ENCODE measurements at regions not wholly inside any gene's neighbourhood (a gene's known extent, or its start where the extent isn't known, plus 50 kb on each side); places are given as distances from the start of the nearest gene placed in this dataset.

DNA sequence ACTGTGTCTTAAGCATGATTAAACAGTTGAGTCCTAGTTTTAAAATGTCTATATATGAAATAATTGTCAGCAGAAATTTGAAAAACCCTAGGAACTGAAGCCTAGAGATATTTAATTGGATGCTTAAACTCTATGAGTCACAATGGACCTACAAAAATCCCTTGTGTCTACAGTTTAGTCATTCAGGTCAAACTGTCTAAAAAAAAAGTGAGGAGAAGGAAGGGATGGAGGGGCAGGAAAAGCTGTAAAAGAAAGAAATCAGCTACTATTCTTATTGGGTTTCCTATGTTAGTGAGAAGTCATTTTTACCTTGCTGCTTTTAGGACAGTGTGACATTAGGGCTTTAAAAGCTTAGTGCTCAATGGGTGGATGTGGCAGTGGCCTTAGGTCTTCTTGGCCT lies 406.1 kb upstream of the FZD8 start:
- Histone ChIP-seq H2AFZ (ENCODE audit: low read depth, low read length) (no peak overlapping the region), H3K9me3 (replicated peaks; ENCODE audit: control insufficient read depth, insufficient read depth, low read length) (no peaks in the 10 kb centered on the region), H3K4me2 (ENCODE audit: insufficient read depth, low read length) (no peak overlapping the region), H3K27ac (ENCODE audit: insufficient read depth, low read depth, low read length) (no peak overlapping the region), H3K9ac (replicated peaks; ENCODE audit: extremely low read depth, insufficient read depth, low read length) (no peak overlapping the region), H4K20me1 (replicated peaks; ENCODE audit: control insufficient read depth, extremely low read depth, insufficient read depth, low read length) (no peaks in the 10 kb centered on the region), H3K79me2 (ENCODE audit: control insufficient read depth, insufficient read depth, low read length) (no peaks in the 10 kb centered on the region), H3K4me3 (replicated peaks in 1 of 3; ENCODE audit: insufficient read depth in 1 of 3, low read depth in 1 of 3, low read length in 3 of 3) (no peak overlapping the region), H3K36me3 (ENCODE audit: control insufficient read depth in 2 of 2, extremely low read depth in 1 of 2, insufficient read depth in 2 of 2, low read length in 2 of 2) (no peaks in the 10 kb centered on the region), H3K9me1 (replicated peaks; ENCODE audit: control insufficient read depth, extremely low read depth, insufficient read depth, low read length) (no peaks in the 10 kb centered on the region), H3K4me1 (ENCODE audit: control insufficient read depth, extremely low read depth, insufficient read depth, low read length) (no peaks in the 10 kb centered on the region), H3K27me3 (ENCODE audit: control insufficient read depth in 2 of 2, insufficient read depth in 2 of 2, low read length in 2 of 2) (peaks cover 0 to 2% of the 10 kb centered on the region in 2 experiments)
- intact Hi-C loops (cut with micrococcal nuclease) (no loop called here), dilution Hi-C loops (cut with MboI; ENCODE audit: extremely low pct_ligation_motif_present, low sequenced_read_pairs) (no loop called here)
- TF ChIP-seq, protein P1, sequence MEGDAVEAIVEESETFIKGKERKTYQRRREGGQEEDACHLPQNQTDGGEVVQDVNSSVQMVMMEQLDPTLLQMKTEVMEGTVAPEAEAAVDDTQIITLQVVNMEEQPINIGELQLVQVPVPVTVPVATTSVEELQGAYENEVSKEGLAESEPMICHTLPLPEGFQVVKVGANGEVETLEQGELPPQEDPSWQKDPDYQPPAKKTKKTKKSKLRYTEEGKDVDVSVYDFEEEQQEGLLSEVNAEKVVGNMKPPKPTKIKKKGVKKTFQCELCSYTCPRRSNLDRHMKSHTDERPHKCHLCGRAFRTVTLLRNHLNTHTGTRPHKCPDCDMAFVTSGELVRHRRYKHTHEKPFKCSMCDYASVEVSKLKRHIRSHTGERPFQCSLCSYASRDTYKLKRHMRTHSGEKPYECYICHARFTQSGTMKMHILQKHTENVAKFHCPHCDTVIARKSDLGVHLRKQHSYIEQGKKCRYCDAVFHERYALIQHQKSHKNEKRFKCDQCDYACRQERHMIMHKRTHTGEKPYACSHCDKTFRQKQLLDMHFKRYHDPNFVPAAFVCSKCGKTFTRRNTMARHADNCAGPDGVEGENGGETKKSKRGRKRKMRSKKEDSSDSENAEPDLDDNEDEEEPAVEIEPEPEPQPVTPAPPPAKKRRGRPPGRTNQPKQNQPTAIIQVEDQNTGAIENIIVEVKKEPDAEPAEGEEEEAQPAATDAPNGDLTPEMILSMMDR (IDR thresholded peaks at IDR 0.05; ENCODE audit: extremely low read depth in 1 of 2, insufficient read depth in 1 of 2, low read depth in 1 of 2, low read length in 2 of 2), result no peak
- TF ChIP-seq MAX (IDR thresholded peaks at IDR 0.05; ENCODE audit: insufficient read depth, insufficient read length), result no peak
- no peak for TF ChIP-seq EZH2 (IDR thresholded peaks at IDR 0.05; ENCODE audit: borderline replicate concordance, low read depth, low read length, severe bottlenecking)
- no peak for TF ChIP-seq POLR2A (IDR thresholded peaks at IDR 0.05; ENCODE audit: low read depth, low read length)
- TF ChIP-seq JUN (IDR thresholded peaks at IDR 0.05; ENCODE audit: borderline replicate concordance, insufficient read depth, insufficient read length, low read depth), result no peak
- no peak for TF ChIP-seq GATA2 (IDR thresholded peaks at IDR 0.05; ENCODE audit: insufficient read depth, insufficient read length, low read depth, low read length)
- no peak for TF ChIP-seq FOS (IDR thresholded peaks at IDR 0.05; ENCODE audit: borderline replicate concordance, insufficient read depth, low read length)
- no peak for TF ChIP-seq POLR2AphosphoS5 (IDR thresholded peaks at IDR 0.05; ENCODE audit: insufficient read depth, low read depth, low read length)
- no peak for TF ChIP-seq MYC (IDR thresholded peaks at IDR 0.05; ENCODE audit: low read depth, low read length)
- POLR2A ChIA-PET, result interaction anchor here (0.6 kb wide), 1 partner anchor 199 kb away, joined by 3 read pairs; no protein-coding TSS in a partner anchor
- no TSS peak for BruUV-seq (replicated peaks)
- CTCF ChIA-PET, result no interaction called here
- FAIRE-seq, result no peak
- DNase-seq (ENCODE audit: low read depth, low spot score), result no peak

Measured in endothelial cell of umbilical vein (primary cell).